OCI-LY7 (cell line): ENCODE measurements at regions not wholly inside any gene's neighbourhood (a gene's known extent, or its start where the extent isn't known, plus 50 kb on each side); places are given as distances from the start of the nearest gene placed in this dataset.

Source experiments
- EZH2phosphoT487 ChIP-seq: fragments of 200-600 bp; sonication (generic); IDR thresholded peaks from 2 replicates; pipeline ENCODE4 v1.6.1; 2018; ENCODE audit warnings: low read depth, borderline replicate concordance, mild to moderate bottlenecking, mixed run types, antibody characterized with exemption, low read length, moderate library complexity, mixed read lengths
- TF ChIP-seq, protein P1 (sequence below): fragments of 200-600 bp; sonication (generic); conservative IDR thresholded peaks from 2 replicates; pipeline ENCODE4 v1.5.1; 2014; ENCODE audit warnings: mild to moderate bottlenecking, antibody characterized with exemption, low read length, moderate library complexity, mixed read lengths

GRCh38 chr6:130604841-130605399 is 222.3 kb upstream of the SMLR1 start:
- TF ChIP-seq, protein P1, sequence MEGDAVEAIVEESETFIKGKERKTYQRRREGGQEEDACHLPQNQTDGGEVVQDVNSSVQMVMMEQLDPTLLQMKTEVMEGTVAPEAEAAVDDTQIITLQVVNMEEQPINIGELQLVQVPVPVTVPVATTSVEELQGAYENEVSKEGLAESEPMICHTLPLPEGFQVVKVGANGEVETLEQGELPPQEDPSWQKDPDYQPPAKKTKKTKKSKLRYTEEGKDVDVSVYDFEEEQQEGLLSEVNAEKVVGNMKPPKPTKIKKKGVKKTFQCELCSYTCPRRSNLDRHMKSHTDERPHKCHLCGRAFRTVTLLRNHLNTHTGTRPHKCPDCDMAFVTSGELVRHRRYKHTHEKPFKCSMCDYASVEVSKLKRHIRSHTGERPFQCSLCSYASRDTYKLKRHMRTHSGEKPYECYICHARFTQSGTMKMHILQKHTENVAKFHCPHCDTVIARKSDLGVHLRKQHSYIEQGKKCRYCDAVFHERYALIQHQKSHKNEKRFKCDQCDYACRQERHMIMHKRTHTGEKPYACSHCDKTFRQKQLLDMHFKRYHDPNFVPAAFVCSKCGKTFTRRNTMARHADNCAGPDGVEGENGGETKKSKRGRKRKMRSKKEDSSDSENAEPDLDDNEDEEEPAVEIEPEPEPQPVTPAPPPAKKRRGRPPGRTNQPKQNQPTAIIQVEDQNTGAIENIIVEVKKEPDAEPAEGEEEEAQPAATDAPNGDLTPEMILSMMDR: no peak
- TF ChIP-seq EZH2phosphoT487: no peak
